GM18858 (cell line): ENCODE measurements at regions not wholly inside any gene's neighbourhood (a gene's known extent, or its start where the extent isn't known, plus 50 kb on each side); places are given as distances from the start of the nearest gene placed in this dataset.
"Not testable (repeated sequence)": the region's sequence is repeated elsewhere in the genome, so short reads cannot be mapped to it uniquely, and the experiment has no call there.

Source experiments
- ATAC-seq: cut with Tn5 transposase; IDR thresholded peaks from one replicate; pipeline ENCODE4 v1.9.1; 2021; ENCODE audit not compliant: unreplicated experiment

- no peak for ATAC-seq
These were observed 528.6 kb upstream of the PTPRD start for GRCh38 chr9:11141357-11141756.

GRCh38 chr9:11142965-11143738, 530.4 kb upstream of the PTPRD start:
- no peak for ATAC-seq

- no peak for ATAC-seq
These were observed 531.9 kb upstream of the PTPRD start for GRCh38 chr9:11144746-11145145.

- no peak for ATAC-seq
These were observed 535.4 kb upstream of the PTPRD start for GRCh38 chr9:11148189-11148588.

GRCh38 chr9:11149065-11149464, 536.3 kb upstream of the PTPRD start:
- ATAC-seq, result no peak

GRCh38 chr9:11158063-11158462, 545.3 kb upstream of the PTPRD start:
- ATAC-seq, result no peak

- ATAC-seq, result no peak
These were observed 545.9 kb upstream of the PTPRD start for GRCh38 chr9:11158676-11159075.

GRCh38 chr9:11159318-11159862, 546.6 kb upstream of the PTPRD start:
- no peak for ATAC-seq

- no peak for ATAC-seq
These were observed 551.0 kb upstream of the PTPRD start for GRCh38 chr9:11163843-11164242.

- ATAC-seq, result no peak
These were observed 569.2 kb upstream of the PTPRD start for GRCh38 chr9:11182001-11182400.

- no peak for ATAC-seq
These were observed 577.9 kb upstream of the PTPRD start for GRCh38 chr9:11190719-11191118.

- no peak for ATAC-seq
These were observed 580.2 kb upstream of the PTPRD start for GRCh38 chr9:11192993-11193392.

GRCh38 chr9:11194246-11194645, 581.4 kb upstream of the PTPRD start:
- no peak for ATAC-seq

GRCh38 chr9:11196840-11197365, 584.1 kb upstream of the PTPRD start:
- not testable (repeated sequence) for ATAC-seq

- ATAC-seq, result no peak
These were observed 586.5 kb upstream of the PTPRD start for GRCh38 chr9:11199335-11199734.

GRCh38 chr9:11204521-11204920, 591.7 kb upstream of the PTPRD start:
- no peak for ATAC-seq

GRCh38 chr9:11206925-11207324, 594.1 kb upstream of the PTPRD start:
- ATAC-seq, result no peak

- ATAC-seq, result no peak
These were observed 620.9 kb upstream of the PTPRD start for GRCh38 chr9:11233696-11234095.

GRCh38 chr9:11235061-11235460, 622.3 kb upstream of the PTPRD start:
- no peak for ATAC-seq

GRCh38 chr9:11241779-11242178, 629.0 kb upstream of the PTPRD start:
- no peak for ATAC-seq

- no peak for ATAC-seq
These were observed 645.2 kb upstream of the PTPRD start for GRCh38 chr9:11257992-11258391.

- no peak for ATAC-seq
These were observed 656.2 kb upstream of the PTPRD start for GRCh38 chr9:11269036-11269435.
